Osteoblast (primary cell): ENCODE measurements at regions not wholly inside any gene's neighbourhood (a gene's known extent, or its start where the extent isn't known, plus 50 kb on each side); places are given as distances from the start of the nearest gene placed in this dataset.

Source experiments
- DNase-seq: peaks from one replicate; pipeline ENCODE4 v3.0.0; 2011; ENCODE audit warnings: low spot score, mixed read lengths; ENCODE audit not compliant: insufficient read length; ENCODE audit errors: missing footprints
- H2AFZ ChIP-seq: 2 replicates; pipeline ENCODE4 v1.6.0; 2011; ENCODE audit warnings: mild to moderate bottlenecking, low read length
- H3K27ac ChIP-seq: 2 replicates; pipeline ENCODE4 v1.5.1; 2011; ENCODE audit warnings: mild to moderate bottlenecking, low read depth, low read length, moderate library complexity
- H3K27me3 ChIP-seq: 2 replicates; pipeline ENCODE4 v1.6.0; 2012; ENCODE audit warnings: mild to moderate bottlenecking, control low read depth, inconsistent platforms, low read length, moderate library complexity; ENCODE audit not compliant: insufficient read depth
- H3K36me3 ChIP-seq: 2 replicates; pipeline ENCODE4 v1.5.1; 2011; ENCODE audit warnings: mild to moderate bottlenecking, low read length, control low read depth, moderate library complexity; ENCODE audit not compliant: insufficient read depth
- H3K4me1 ChIP-seq: 2 replicates; pipeline ENCODE4 v1.5.1; 2011; ENCODE audit warnings: mild to moderate bottlenecking, low read length, control low read depth, moderate library complexity; ENCODE audit not compliant: insufficient read depth
- H3K4me2 ChIP-seq: 2 replicates; pipeline ENCODE4 v1.6.0; 2011; ENCODE audit warnings: mild to moderate bottlenecking, low read length; ENCODE audit not compliant: insufficient read depth
- H3K4me3 ChIP-seq: fragments of 200-600 bp; sonication (generic); 3 replicates; pipeline ENCODE4 v1.5.1; 2012; ENCODE audit warnings: mild to moderate bottlenecking, low read length, inconsistent platforms; ENCODE audit not compliant: insufficient read depth
- H3K79me2 ChIP-seq: 2 replicates; pipeline ENCODE4 v1.6.0; 2012; ENCODE audit warnings: mild to moderate bottlenecking, low read length, control low read depth, inconsistent platforms; ENCODE audit not compliant: insufficient read depth
- H3K9me3 ChIP-seq: 2 replicates; pipeline ENCODE4 v1.5.1; 2011; ENCODE audit warnings: low read depth, low read length, control low read depth
- H4K20me1 ChIP-seq: 2 replicates; pipeline ENCODE4 v1.6.0; 2012; ENCODE audit warnings: mild to moderate bottlenecking, low read length, control low read depth; ENCODE audit not compliant: insufficient read depth
- CTCF ChIP-seq: IDR thresholded peaks from 2 replicates; pipeline ENCODE4 v1.5.1; 2011; ENCODE audit warnings: mild to moderate bottlenecking, low read depth, low read length, moderate library complexity; ENCODE audit errors: extremely low read depth

- H4K20me1 ChIP-seq, result no peaks in the 10 kb centered on the region
- TF ChIP-seq CTCF, result no peak
- H3K79me2 ChIP-seq, result no peaks in the 10 kb centered on the region
- H3K27me3 ChIP-seq, result no peaks in the 10 kb centered on the region
- H3K4me1 ChIP-seq, result no peaks in the 10 kb centered on the region
- H3K4me3 ChIP-seq, result no peak overlapping the region
- H3K9me3 ChIP-seq, result no peaks in the 10 kb centered on the region
- no peaks in the 10 kb centered on the region for H3K36me3 ChIP-seq
- H2AFZ ChIP-seq, result no peak overlapping the region
- no peak overlapping the region for H3K4me2 ChIP-seq
- H3K27ac ChIP-seq, result no peak overlapping the region
- DNase-seq, result no peak
Measured at GRCh38 chr4:104206784-104207183, 287.9 kb downstream of the CXXC4 start.

GRCh38 chr4:104205116-104205515, 289.6 kb downstream of the CXXC4 start:
- Histone ChIP-seq H4K20me1 (no peaks in the 10 kb centered on the region), H3K4me1 (no peaks in the 10 kb centered on the region), H3K4me3 (no peak overlapping the region), H3K27me3 (no peaks in the 10 kb centered on the region), H3K4me2 (no peak overlapping the region), H3K9me3 (no peaks in the 10 kb centered on the region), H3K79me2 (no peaks in the 10 kb centered on the region), H3K36me3 (no peaks in the 10 kb centered on the region), H3K27ac (no peak overlapping the region), H2AFZ (no peak overlapping the region)
- TF ChIP-seq CTCF, result no peak
- no peak for DNase-seq

- Histone ChIP-seq H3K4me3 (no peak overlapping the region), H3K9me3 (no peaks in the 10 kb centered on the region), H3K4me1 (no peaks in the 10 kb centered on the region), H2AFZ (no peak overlapping the region), H3K36me3 (no peaks in the 10 kb centered on the region), H3K4me2 (no peak overlapping the region), H3K27me3 (no peaks in the 10 kb centered on the region), H4K20me1 (no peaks in the 10 kb centered on the region), H3K27ac (no peak overlapping the region), H3K79me2 (no peaks in the 10 kb centered on the region)
- no peak for DNase-seq
- no peak for TF ChIP-seq CTCF
Measured at GRCh38 chr4:104188301-104188700, 306.4 kb downstream of the CXXC4 start.

- no peak for TF ChIP-seq CTCF
- Histone ChIP-seq H3K27me3 (no peaks in the 10 kb centered on the region), H3K79me2 (no peaks in the 10 kb centered on the region), H3K27ac (no peak overlapping the region), H3K36me3 (no peaks in the 10 kb centered on the region), H3K4me2 (no peak overlapping the region), H3K9me3 (peaks cover 2% of the 10 kb centered on the region), H3K4me1 (no peaks in the 10 kb centered on the region), H3K4me3 (no peak overlapping the region), H2AFZ (no peak overlapping the region), H4K20me1 (no peaks in the 10 kb centered on the region)
- no peak for DNase-seq
Measured at GRCh38 chr4:104169437-104169836, 325.3 kb downstream of the CXXC4 start.
